Activated CD4-positive, CD25-positive, alpha-beta regulatory T cell treated with anti-CD3 and anti-CD28 coated beads, Interleukin-2, amount 50 U/mL, for 72 hours (primary cell): ENCODE measurements at regions not wholly inside any gene's neighbourhood (a gene's known extent, or its start where the extent isn't known, plus 50 kb on each side); places are given as distances from the start of the nearest gene placed in this dataset.

Experiments used
- DNase-seq: peaks from one replicate; pipeline ENCODE4 v3.0.0; 2021

GRCh38 chrX:128156204-128156603 is 104.0 kb upstream of the ACTRT1 start:
- DNase-seq, result no peak

GRCh38 chrX:128142745-128143144 is 90.5 kb upstream of the ACTRT1 start:
- no peak for DNase-seq

- no peak for DNase-seq
Measured at GRCh38 chrX:128106630-128107029, 54.4 kb upstream of the ACTRT1 start.

GRCh38 chrX:128105659-128106058 is 53.5 kb upstream of the ACTRT1 start:
- no peak for DNase-seq
